ENCODE measurements at regions not wholly inside any gene's neighbourhood (a gene's known extent, or its start where the extent isn't known, plus 50 kb on each side); places are given as distances from the start of the nearest gene placed in this dataset.

DNA sequence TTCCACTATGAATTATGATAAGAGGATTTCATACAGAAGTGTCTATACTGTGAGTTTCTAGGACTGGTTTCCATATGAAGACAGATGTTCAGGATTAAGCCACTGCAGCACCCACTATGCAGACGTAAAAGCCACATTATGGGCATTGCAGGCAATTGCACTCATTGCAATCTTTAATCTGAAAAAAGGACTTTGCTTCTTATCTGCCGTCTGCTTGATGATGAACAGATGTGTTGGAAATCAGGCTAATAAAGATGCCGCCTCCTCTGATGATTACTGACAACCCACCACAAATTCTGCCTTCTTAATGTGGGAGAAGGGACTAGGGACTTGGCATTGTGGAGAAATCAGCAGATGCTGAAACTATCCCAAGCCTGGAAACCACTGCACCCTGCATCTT is 276.9 kb downstream of the IRF8 start:
- dilution Hi-C loops (cut with MboI; ENCODE audit: extremely low pct_ligation_motif_present, low sequenced_read_pairs) = no loop called here

DNA sequence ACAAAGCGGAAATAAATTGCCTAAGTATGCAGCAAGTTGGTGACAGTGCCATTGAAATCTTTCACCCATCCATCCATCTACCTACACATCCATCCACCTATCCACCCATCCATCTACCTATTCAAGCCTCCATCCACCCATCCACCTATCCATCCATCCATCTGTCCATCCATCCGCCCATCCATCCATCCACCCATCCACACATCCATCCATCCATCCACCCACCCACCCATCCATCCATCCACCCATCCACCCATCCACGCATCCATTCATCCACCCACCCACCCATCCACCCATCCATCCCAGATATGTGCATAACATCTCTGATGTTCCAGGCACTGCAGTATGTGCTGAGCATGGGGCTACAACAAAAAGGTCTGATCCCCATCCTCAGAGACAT is 277.5 kb downstream of the IRF8 start:
- no peaks in the 10 kb centered on the region for H4K20me1 ChIP-seq (ENCODE audit: control insufficient read depth, extremely low read depth, insufficient read depth, low read length)
- no peak overlapping the region for H3K4me3 ChIP-seq (ENCODE audit: control insufficient read depth in 2 of 3, extremely low read depth in 1 of 3, insufficient read depth in 2 of 3, low read depth in 1 of 3, low read length in 3 of 3)
- H3K4me1 ChIP-seq (ENCODE audit: control insufficient read depth, extremely low read depth, insufficient read depth, low read length) = no peaks in the 10 kb centered on the region
- no peak for DNase-seq (ENCODE audit: low read depth, low spot score)
- no peaks in the 10 kb centered on the region for H3K79me2 ChIP-seq (ENCODE audit: control insufficient read depth, insufficient read depth, low read length)
- H3K9me1 ChIP-seq (ENCODE audit: control insufficient read depth, extremely low read depth, insufficient read depth, low read length) = no peaks in the 10 kb centered on the region
- H3K9ac ChIP-seq (ENCODE audit: control insufficient read depth, extremely low read depth, insufficient read depth, low read length) = no peak overlapping the region
- no peaks in the 10 kb centered on the region for H3K27me3 ChIP-seq (ENCODE audit: control insufficient read depth, extremely low read depth, insufficient read depth, low read length)
- H3K27ac ChIP-seq (ENCODE audit: control insufficient read depth, insufficient read depth, low read length) = no peak overlapping the region
- no peak overlapping the region for H2AFZ ChIP-seq (ENCODE audit: control insufficient read depth, low read length)
- peaks cover 2% of the 10 kb centered on the region for H3K9me3 ChIP-seq (ENCODE audit: control insufficient read depth, low read depth, low read length)
- H3K4me2 ChIP-seq (ENCODE audit: control insufficient read depth, extremely low read depth, insufficient read depth, low read depth, low read length) = no peak overlapping the region
- dilution Hi-C loops (cut with MboI; ENCODE audit: extremely low pct_ligation_motif_present, low sequenced_read_pairs) = no loop called here
- no peak for FAIRE-seq
- H3K36me3 ChIP-seq (ENCODE audit: control insufficient read depth in 2 of 2, extremely low read depth in 1 of 2, insufficient read depth in 2 of 2, low read length in 2 of 2) = no peaks in the 10 kb centered on the region
- TF ChIP-seq, protein P1, sequence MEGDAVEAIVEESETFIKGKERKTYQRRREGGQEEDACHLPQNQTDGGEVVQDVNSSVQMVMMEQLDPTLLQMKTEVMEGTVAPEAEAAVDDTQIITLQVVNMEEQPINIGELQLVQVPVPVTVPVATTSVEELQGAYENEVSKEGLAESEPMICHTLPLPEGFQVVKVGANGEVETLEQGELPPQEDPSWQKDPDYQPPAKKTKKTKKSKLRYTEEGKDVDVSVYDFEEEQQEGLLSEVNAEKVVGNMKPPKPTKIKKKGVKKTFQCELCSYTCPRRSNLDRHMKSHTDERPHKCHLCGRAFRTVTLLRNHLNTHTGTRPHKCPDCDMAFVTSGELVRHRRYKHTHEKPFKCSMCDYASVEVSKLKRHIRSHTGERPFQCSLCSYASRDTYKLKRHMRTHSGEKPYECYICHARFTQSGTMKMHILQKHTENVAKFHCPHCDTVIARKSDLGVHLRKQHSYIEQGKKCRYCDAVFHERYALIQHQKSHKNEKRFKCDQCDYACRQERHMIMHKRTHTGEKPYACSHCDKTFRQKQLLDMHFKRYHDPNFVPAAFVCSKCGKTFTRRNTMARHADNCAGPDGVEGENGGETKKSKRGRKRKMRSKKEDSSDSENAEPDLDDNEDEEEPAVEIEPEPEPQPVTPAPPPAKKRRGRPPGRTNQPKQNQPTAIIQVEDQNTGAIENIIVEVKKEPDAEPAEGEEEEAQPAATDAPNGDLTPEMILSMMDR (optimal IDR thresholded peaks at IDR 0.05 in 1 of 3, IDR thresholded peaks at IDR 0.05 in 1 of 3, conservative IDR thresholded peaks at IDR 0.05 in 1 of 3; ENCODE audit: extremely low read depth in 1 of 3, insufficient read depth in 2 of 3, low read length in 3 of 3) = no peak

More for the DNA sequence above, 276.9 kb downstream of the IRF8 start:
- Histone ChIP-seq H3K9ac (ENCODE audit: control insufficient read depth, extremely low read depth, insufficient read depth, low read length) (no peak overlapping the region), H3K4me1 (ENCODE audit: control insufficient read depth, extremely low read depth, insufficient read depth, low read length) (no peaks in the 10 kb centered on the region), H3K27me3 (ENCODE audit: control insufficient read depth, extremely low read depth, insufficient read depth, low read length) (no peaks in the 10 kb centered on the region), H3K4me3 (ENCODE audit: control insufficient read depth in 2 of 3, extremely low read depth in 1 of 3, insufficient read depth in 2 of 3, low read depth in 1 of 3, low read length in 3 of 3) (no peak overlapping the region), H3K9me1 (ENCODE audit: control insufficient read depth, extremely low read depth, insufficient read depth, low read length) (no peaks in the 10 kb centered on the region), H3K36me3 (ENCODE audit: control insufficient read depth in 2 of 2, extremely low read depth in 1 of 2, insufficient read depth in 2 of 2, low read length in 2 of 2) (no peaks in the 10 kb centered on the region), H3K27ac (ENCODE audit: control insufficient read depth, insufficient read depth, low read length) (no peak overlapping the region), H4K20me1 (ENCODE audit: control insufficient read depth, extremely low read depth, insufficient read depth, low read length) (no peaks in the 10 kb centered on the region), H3K4me2 (ENCODE audit: control insufficient read depth, extremely low read depth, insufficient read depth, low read depth, low read length) (no peak overlapping the region), H2AFZ (ENCODE audit: control insufficient read depth, low read length) (no peak overlapping the region), H3K79me2 (ENCODE audit: control insufficient read depth, insufficient read depth, low read length) (no peaks in the 10 kb centered on the region), H3K9me3 (ENCODE audit: control insufficient read depth, low read depth, low read length) (peaks cover under 1% of the 10 kb centered on the region)
- no peak for FAIRE-seq
- DNase-seq (ENCODE audit: low read depth, low spot score) = no peak
- TF ChIP-seq, protein P1 (optimal IDR thresholded peaks at IDR 0.05 in 1 of 3, IDR thresholded peaks at IDR 0.05 in 1 of 3, conservative IDR thresholded peaks at IDR 0.05 in 1 of 3; ENCODE audit: extremely low read depth in 1 of 3, insufficient read depth in 2 of 3, low read length in 3 of 3) = no peak
- no peak for TF ChIP-seq EZH2 (IDR thresholded peaks at IDR 0.05; ENCODE audit: low read length)

All from keratinocyte (primary cell).